Endodermal cell (in vitro differentiated cells): ENCODE measurements at regions not wholly inside any gene's neighbourhood (a gene's known extent, or its start where the extent isn't known, plus 50 kb on each side); places are given as distances from the start of the nearest gene placed in this dataset.

Experiments
- DNase-seq: peaks from one replicate; pipeline ENCODE4 v3.0.0-alpha.2; 2017
- H3K27ac ChIP-seq: 2 replicates; pipeline ENCODE4 v1.5.1; 2013; ENCODE audit warnings: mild to moderate bottlenecking, low read depth, low read length, moderate library complexity
- H3K27me3 ChIP-seq: 2 replicates; pipeline ENCODE4 v1.6.1; 2013; ENCODE audit warnings: mild to moderate bottlenecking, low read length, moderate library complexity; ENCODE audit not compliant: insufficient read depth, control insufficient read depth, poor library complexity, severe bottlenecking
- H3K36me3 ChIP-seq: 2 replicates; pipeline ENCODE4 v1.7.0; 2013; ENCODE audit warnings: mild to moderate bottlenecking, low read length, moderate library complexity; ENCODE audit not compliant: control insufficient read depth, insufficient read depth
- H3K4me1 ChIP-seq: one replicate; pipeline ENCODE4 v1.7.0; 2013; ENCODE audit warnings: low read length; ENCODE audit not compliant: control insufficient read depth, insufficient read depth
- H3K4me3 ChIP-seq: 2 replicates; pipeline ENCODE4 v1.5.1; 2013; ENCODE audit warnings: mild to moderate bottlenecking, low read length, moderate library complexity
- H3K9ac ChIP-seq: 2 replicates; pipeline ENCODE4 v1.6.1; 2013; ENCODE audit warnings: mild to moderate bottlenecking, low read length, moderate library complexity; ENCODE audit not compliant: poor library complexity, severe bottlenecking; ENCODE audit errors: extremely low read depth
- H3K9me3 ChIP-seq: 2 replicates; pipeline ENCODE4 v1.6.1; 2013; ENCODE audit warnings: mild to moderate bottlenecking, low read length, moderate library complexity; ENCODE audit not compliant: control insufficient read depth
- H3K27ac Mint-ChIP-seq: 2 replicates; pipeline ENCODE4 v1.8.0; 2020; ENCODE audit warnings: mixed read lengths
- H3K27me3 Mint-ChIP-seq: 2 replicates; pipeline ENCODE4 v1.8.0; 2021; ENCODE audit warnings: mild to moderate bottlenecking, mixed read lengths; ENCODE audit not compliant: insufficient read depth
- H3K36me3 Mint-ChIP-seq: 2 replicates; pipeline ENCODE4 v1.8.0; 2020; ENCODE audit warnings: low read depth, mixed read lengths
- H3K4me1 Mint-ChIP-seq: 2 replicates; pipeline ENCODE4 v1.8.0; 2020; ENCODE audit warnings: mixed read lengths
- H3K4me3 Mint-ChIP-seq: 2 replicates; pipeline ENCODE4 v1.8.0; 2020; ENCODE audit warnings: mild to moderate bottlenecking, moderate library complexity, mixed read lengths
- H3K9me3 Mint-ChIP-seq: 2 replicates; pipeline ENCODE4 v1.8.0; 2020; ENCODE audit warnings: mild to moderate bottlenecking, mixed read lengths
- WGBS, 2 experiments: methylation state at CpG; one replicate each; pipeline versions ENCODE4 v1.1.5 to v1.1.7; 2013; ENCODE audit warnings: missing lambda C conversion rate in 2 of 2, mixed read lengths in 1 of 2; ENCODE audit not compliant: insufficient coverage in 1 of 2, insufficient read length in 1 of 2; 5-methylcytosine and 5-hydroxymethylcytosine counted together
- TF ChIP-seq, protein P1 (sequence below): fragments of 200-600 bp; sonication (generic); conservative IDR thresholded peaks from 2 replicates; pipeline ENCODE4 v1.5.0; 2021; ENCODE audit warnings: antibody characterized with exemption, mild to moderate bottlenecking

DNA sequence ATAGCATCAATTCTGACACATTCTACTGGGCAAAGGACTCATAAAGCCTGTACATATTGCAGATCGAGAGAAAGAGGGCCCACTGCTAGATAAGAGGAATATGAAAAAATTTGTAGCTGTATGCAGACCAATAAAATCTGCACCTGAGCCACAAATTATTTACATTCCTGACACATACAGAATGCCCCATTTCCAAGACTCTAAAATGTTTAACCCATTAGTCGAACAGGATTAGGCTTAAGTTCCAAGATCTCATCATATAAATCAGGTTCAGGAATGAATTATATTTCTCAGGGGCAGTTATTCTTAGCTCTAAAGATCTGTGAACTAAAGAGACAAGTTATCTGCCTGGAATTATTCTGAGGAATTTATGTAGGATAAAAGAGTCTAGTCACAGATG lies 1615.8 kb downstream of the ARAP2 start:
- H3K9ac ChIP-seq, result no peak overlapping the region
- no peaks in the 10 kb centered on the region for H3K27me3 ChIP-seq
- H3K4me3 ChIP-seq, result no peak overlapping the region
- peaks cover 1% of the 10 kb centered on the region for H3K9me3 Mint-ChIP-seq
- H3K36me3 Mint-ChIP-seq, result no peaks in the 10 kb centered on the region
- no peaks in the 10 kb centered on the region for H3K27me3 Mint-ChIP-seq
- H3K36me3 ChIP-seq, result no peaks in the 10 kb centered on the region
- no peak overlapping the region for H3K27ac ChIP-seq
- no peak overlapping the region for H3K27ac Mint-ChIP-seq
- H3K4me1 ChIP-seq, result no peaks in the 10 kb centered on the region
- TF ChIP-seq, protein P1, sequence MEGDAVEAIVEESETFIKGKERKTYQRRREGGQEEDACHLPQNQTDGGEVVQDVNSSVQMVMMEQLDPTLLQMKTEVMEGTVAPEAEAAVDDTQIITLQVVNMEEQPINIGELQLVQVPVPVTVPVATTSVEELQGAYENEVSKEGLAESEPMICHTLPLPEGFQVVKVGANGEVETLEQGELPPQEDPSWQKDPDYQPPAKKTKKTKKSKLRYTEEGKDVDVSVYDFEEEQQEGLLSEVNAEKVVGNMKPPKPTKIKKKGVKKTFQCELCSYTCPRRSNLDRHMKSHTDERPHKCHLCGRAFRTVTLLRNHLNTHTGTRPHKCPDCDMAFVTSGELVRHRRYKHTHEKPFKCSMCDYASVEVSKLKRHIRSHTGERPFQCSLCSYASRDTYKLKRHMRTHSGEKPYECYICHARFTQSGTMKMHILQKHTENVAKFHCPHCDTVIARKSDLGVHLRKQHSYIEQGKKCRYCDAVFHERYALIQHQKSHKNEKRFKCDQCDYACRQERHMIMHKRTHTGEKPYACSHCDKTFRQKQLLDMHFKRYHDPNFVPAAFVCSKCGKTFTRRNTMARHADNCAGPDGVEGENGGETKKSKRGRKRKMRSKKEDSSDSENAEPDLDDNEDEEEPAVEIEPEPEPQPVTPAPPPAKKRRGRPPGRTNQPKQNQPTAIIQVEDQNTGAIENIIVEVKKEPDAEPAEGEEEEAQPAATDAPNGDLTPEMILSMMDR, result no peak
- DNase-seq, result no peak
- H3K9me3 ChIP-seq, result no peaks in the 10 kb centered on the region
- no peaks in the 10 kb centered on the region for H3K4me1 Mint-ChIP-seq
- WGBS, 2 experiments, result 96 to 100% methylated on average over 1 to 2 of the region's 2 CpGs
- H3K4me3 Mint-ChIP-seq, result no peak overlapping the region

DNA sequence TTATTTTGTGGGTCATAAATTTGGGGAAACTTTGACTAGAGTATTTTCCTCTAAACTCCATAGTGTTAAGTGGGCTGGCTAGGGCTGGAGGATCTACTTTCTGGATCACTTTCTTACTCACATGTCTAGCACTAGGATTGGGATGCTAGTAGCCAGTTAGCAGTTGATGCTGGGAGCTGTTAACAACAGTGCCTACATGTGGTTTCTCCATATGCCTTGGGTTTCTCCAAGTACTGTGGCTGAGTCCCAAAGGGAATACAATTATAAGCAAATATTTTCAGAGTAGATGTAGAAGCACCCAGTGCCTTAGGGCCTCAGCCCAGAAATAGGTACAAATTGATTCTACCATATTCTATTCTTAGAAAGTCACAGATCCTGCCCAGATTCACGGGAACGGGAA lies 1614.9 kb downstream of the ARAP2 start:
- H3K4me1 ChIP-seq, result no peaks in the 10 kb centered on the region
- 95% methylated on average over 2 of the region's 2 CpGs; no CpG with 5 or more reads in 1 of the 2 experiments for WGBS, 2 experiments

DNA sequence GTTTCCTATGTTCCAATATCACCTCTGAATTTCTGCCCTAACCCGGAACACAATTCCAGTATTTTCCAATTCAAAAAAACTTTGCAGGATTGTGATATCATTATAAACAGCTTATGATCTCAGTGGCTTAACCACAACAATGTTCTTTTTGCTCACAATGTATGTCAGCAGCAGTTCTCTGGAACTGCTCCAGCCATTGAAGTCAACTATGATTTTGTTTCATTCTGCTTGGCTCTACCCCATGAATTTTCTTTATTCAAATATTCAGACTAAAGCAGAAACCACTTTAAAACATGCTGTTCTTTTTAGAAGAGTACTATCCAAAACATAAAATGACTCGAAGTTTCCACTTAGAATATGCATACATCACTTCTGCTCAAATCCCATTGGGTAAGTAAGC lies 1611.1 kb downstream of the ARAP2 start:
- Mint-ChIP-seq H3K4me3 (no peak overlapping the region), H3K4me1 (no peaks in the 10 kb centered on the region), H3K9me3 (no peaks in the 10 kb centered on the region), H3K27me3 (no peaks in the 10 kb centered on the region), H3K27ac (no peak overlapping the region), H3K36me3 (no peaks in the 10 kb centered on the region)
- Histone ChIP-seq H3K27me3 (no peaks in the 10 kb centered on the region), H3K9me3 (no peaks in the 10 kb centered on the region), H3K4me3 (no peak overlapping the region), H3K27ac (no peak overlapping the region), H3K9ac (no peak overlapping the region), H3K4me1 (no peaks in the 10 kb centered on the region), H3K36me3 (no peaks in the 10 kb centered on the region)
- WGBS, 2 experiments, result 87 to 96% methylated on average over 2 of the region's 2 CpGs
- TF ChIP-seq, protein P1, result no peak
- no peak for DNase-seq

More for the DNA sequence above, 1614.9 kb downstream of the ARAP2 start:
- H3K27me3 ChIP-seq, result no peaks in the 10 kb centered on the region
- H3K9me3 Mint-ChIP-seq, result no peaks in the 10 kb centered on the region
- TF ChIP-seq, protein P1, result no peak
- no peaks in the 10 kb centered on the region for H3K27me3 Mint-ChIP-seq
- H3K4me1 Mint-ChIP-seq, result no peaks in the 10 kb centered on the region
- no peaks in the 10 kb centered on the region for H3K9me3 ChIP-seq
- H3K4me3 Mint-ChIP-seq, result no peak overlapping the region
- H3K36me3 ChIP-seq, result no peaks in the 10 kb centered on the region
- no peak for DNase-seq
- no peak overlapping the region for H3K9ac ChIP-seq
- no peak overlapping the region for H3K4me3 ChIP-seq
- no peaks in the 10 kb centered on the region for H3K36me3 Mint-ChIP-seq
- no peak overlapping the region for H3K27ac ChIP-seq
- no peak overlapping the region for H3K27ac Mint-ChIP-seq
